Upper lobe of left lung (tissue), 6 donors: ENCODE measurements at regions not wholly inside any gene's neighbourhood (a gene's known extent, or its start where the extent isn't known, plus 50 kb on each side); places are given as distances from the start of the nearest gene placed in this dataset.

Source experiments
- ATAC-seq, 2 donors: fragments of 200-7000 bp; cut with Tn5 transposase; one replicate each; pipeline ENCODE4 v1.9.1; 2022; ENCODE audit warnings: mild to moderate bottlenecking in 2 of 2, moderate library complexity in 2 of 2; ENCODE audit not compliant: low FRiP score in 2 of 2
- DNase-seq, 2 donors: peaks; one replicate each; pipeline ENCODE4 v3.0.0-alpha.2; 2019 to 2020
- H3K27ac ChIP-seq, 4 donors: fragments of 200-600 bp; sonication (generic); one replicate each; pipeline ENCODE4 v1.5.1; 2016 to 2019
- H3K27me3 ChIP-seq, 4 donors: fragments of 200-600 bp; sonication (generic); one replicate each; pipeline ENCODE4 v1.5.1; 2017 to 2019
- H3K36me3 ChIP-seq, 4 donors: fragments of 200-600 bp; sonication (generic); one replicate each; pipeline ENCODE4 v1.5.1; 2016 to 2019
- H3K4me1 ChIP-seq, 4 donors: fragments of 200-600 bp; sonication (generic); one replicate each; pipeline ENCODE4 v1.5.1; 2018 to 2019
- H3K4me3 ChIP-seq, 4 donors: fragments of 200-600 bp; sonication (generic); one replicate each; pipeline ENCODE4 v1.5.1; 2017 to 2019; ENCODE audit warnings: mild to moderate bottlenecking in 2 of 4, moderate library complexity in 1 of 4
- H3K9me3 ChIP-seq, 4 donors: fragments of 200-600 bp; sonication (generic); one replicate each; pipeline ENCODE4 v1.5.1; 2018 to 2019
- CTCF ChIP-seq, 6 experiments: fragments of 450-650 bp in 4 of 6; fragments of 200-600 bp in 2 of 6; sonication (generic) in 2 of 6; IDR thresholded peaks; one replicate each; pipeline ENCODE4 v1.5.1; 2016 to 2019; ENCODE audit warnings: antibody characterized with exemption in 6 of 6
- EP300 ChIP-seq, 4 donors: sonication (generic); formaldehyde crosslinking; IDR thresholded peaks; one replicate each; pipeline ENCODE4 v1.5.1; 2017; ENCODE audit warnings: antibody characterized with exemption in 4 of 4, control low read depth in 2 of 4
- POLR2A ChIP-seq, 4 donors: fragments of 450-650 bp; IDR thresholded peaks; one replicate each; pipeline ENCODE4 v1.5.1; 2016 to 2017; ENCODE audit warnings: antibody characterized with exemption in 4 of 4, mild to moderate bottlenecking in 2 of 4
- POLR2AphosphoS5 ChIP-seq, 2 donors: sonication (generic); formaldehyde crosslinking; IDR thresholded peaks; one replicate each; pipeline ENCODE4 v1.5.1; 2017; ENCODE audit warnings: antibody characterized with exemption in 2 of 2
- WGBS, 2 donors: methylation state at CpG; one replicate each; pipeline ENCODE4 v1.1.5; 2017 to 2018; 5-methylcytosine and 5-hydroxymethylcytosine counted together
- donor health status: DM: no; HTN: no; CAD: no; lungs with moderate emphysema.
- donor health status: DM: no; HTN: yes; CAD: no; lungs with severe emphysema.

- no peaks in the 10 kb centered on the region for H3K27me3 ChIP-seq
- TF ChIP-seq POLR2A (IDR thresholded peaks at IDR 0.05): no peak
- TF ChIP-seq POLR2AphosphoS5 (IDR thresholded peaks at IDR 0.05): no peak
- no peak for TF ChIP-seq EP300 (IDR thresholded peaks at IDR 0.05)
- no peak for TF ChIP-seq CTCF (IDR thresholded peaks at IDR 0.05)
- no peaks in the 10 kb centered on the region for H3K36me3 ChIP-seq
- ATAC-seq (no peak), DNase-seq (no peak)
- H3K4me1 ChIP-seq: no peaks in the 10 kb centered on the region
- no peak overlapping the region for H3K27ac ChIP-seq
- WGBS, 2 donors: 27 to 31% methylated on average over 4 of the region's 4 CpGs
- H3K9me3 ChIP-seq: no peaks in the 10 kb centered on the region
- H3K4me3 ChIP-seq: no peak overlapping the region
Measured at GRCh38 chr9:19620326-19620725, 168.5 kb downstream of the SLC24A2 start.

GRCh38 chr9:19619221-19619620, 169.6 kb downstream of the SLC24A2 start:
- Histone ChIP-seq H3K27ac (no peak overlapping the region), H3K27me3 (no peaks in the 10 kb centered on the region), H3K4me1 (no peaks in the 10 kb centered on the region), H3K9me3 (no peaks in the 10 kb centered on the region), H3K4me3 (no peak overlapping the region), H3K36me3 (no peaks in the 10 kb centered on the region)
- TF ChIP-seq POLR2AphosphoS5 (IDR thresholded peaks at IDR 0.05) (no peak), CTCF (IDR thresholded peaks at IDR 0.05) (no peak), EP300 (IDR thresholded peaks at IDR 0.05) (no peak), POLR2A (IDR thresholded peaks at IDR 0.05) (no peak)
- WGBS, 2 donors: 50 to 60% methylated on average over 7 of the region's 7 CpGs
- DNase-seq: no peak
- no peak for ATAC-seq

GRCh38 chr9:19618816-19619215, 170.0 kb downstream of the SLC24A2 start:
- no peaks in the 10 kb centered on the region for H3K4me1 ChIP-seq
- no peak overlapping the region for H3K27ac ChIP-seq
- H3K27me3 ChIP-seq: no peaks in the 10 kb centered on the region
- ATAC-seq (no peak), DNase-seq (no peak)
- no peak for TF ChIP-seq POLR2A (IDR thresholded peaks at IDR 0.05)
- no peak for TF ChIP-seq EP300 (IDR thresholded peaks at IDR 0.05)
- no peak for TF ChIP-seq CTCF (IDR thresholded peaks at IDR 0.05)
- TF ChIP-seq POLR2AphosphoS5 (IDR thresholded peaks at IDR 0.05): no peak
- no peaks in the 10 kb centered on the region for H3K36me3 ChIP-seq
- no peaks in the 10 kb centered on the region for H3K9me3 ChIP-seq
- 62 to 67% methylated on average over 2 of the region's 2 CpGs for WGBS, 2 donors
- no peak overlapping the region for H3K4me3 ChIP-seq

- 78% methylated on average over 6 of the region's 6 CpGs for WGBS, 2 donors
- no peaks in the 10 kb centered on the region for H3K9me3 ChIP-seq
- H3K36me3 ChIP-seq: no peaks in the 10 kb centered on the region
- ATAC-seq: no peak
- no peaks in the 10 kb centered on the region for H3K4me1 ChIP-seq
- no peak for TF ChIP-seq POLR2A (IDR thresholded peaks at IDR 0.05)
- no peak for TF ChIP-seq POLR2AphosphoS5 (IDR thresholded peaks at IDR 0.05)
- no peak for TF ChIP-seq EP300 (IDR thresholded peaks at IDR 0.05)
- no peak for TF ChIP-seq CTCF (IDR thresholded peaks at IDR 0.05)
- no peaks in the 10 kb centered on the region for H3K27me3 ChIP-seq
- no peak overlapping the region for H3K27ac ChIP-seq
- no peak overlapping the region for H3K4me3 ChIP-seq
- DNase-seq: no peak
Measured at GRCh38 chr9:19615036-19615624, 173.7 kb downstream of the SLC24A2 start.

GRCh38 chr9:19614294-19614693, 174.5 kb downstream of the SLC24A2 start:
- H3K27ac ChIP-seq: no peak overlapping the region
- TF ChIP-seq POLR2AphosphoS5 (IDR thresholded peaks at IDR 0.05) (no peak), POLR2A (IDR thresholded peaks at IDR 0.05) (no peak), EP300 (IDR thresholded peaks at IDR 0.05) (no peak), CTCF (IDR thresholded peaks at IDR 0.05) (no peak)
- H3K4me3 ChIP-seq: no peak overlapping the region
- ATAC-seq (no peak), DNase-seq (no peak)
- no peaks in the 10 kb centered on the region for H3K27me3 ChIP-seq
- H3K4me1 ChIP-seq: no peaks in the 10 kb centered on the region
- no peaks in the 10 kb centered on the region for H3K9me3 ChIP-seq
- no peaks in the 10 kb centered on the region for H3K36me3 ChIP-seq
